ENCODE measurements at regions not wholly inside any gene's neighbourhood (a gene's known extent, or its start where the extent isn't known, plus 50 kb on each side); places are given as distances from the start of the nearest gene placed in this dataset.

DNA sequence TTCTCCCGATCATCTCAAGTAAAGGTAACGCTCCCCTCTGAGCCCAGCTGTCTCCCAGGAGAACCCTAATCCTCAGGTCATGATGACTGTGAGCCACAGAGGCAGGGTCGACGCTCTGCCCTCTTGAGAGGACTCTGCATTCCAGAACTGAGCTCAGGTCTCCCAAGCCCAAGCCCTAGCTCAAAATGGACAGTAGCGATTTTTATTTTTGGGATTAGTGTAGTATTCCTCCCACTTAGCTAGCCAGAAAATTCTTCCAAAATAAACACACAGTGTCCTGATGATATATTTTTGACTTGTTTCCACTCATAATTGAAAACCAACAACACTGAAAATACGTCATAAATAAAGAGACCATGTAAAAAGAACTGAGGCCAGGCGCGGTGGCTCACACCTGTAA lies 462.0 kb upstream of the MGMT start:
- TF ChIP-seq, protein P1, sequence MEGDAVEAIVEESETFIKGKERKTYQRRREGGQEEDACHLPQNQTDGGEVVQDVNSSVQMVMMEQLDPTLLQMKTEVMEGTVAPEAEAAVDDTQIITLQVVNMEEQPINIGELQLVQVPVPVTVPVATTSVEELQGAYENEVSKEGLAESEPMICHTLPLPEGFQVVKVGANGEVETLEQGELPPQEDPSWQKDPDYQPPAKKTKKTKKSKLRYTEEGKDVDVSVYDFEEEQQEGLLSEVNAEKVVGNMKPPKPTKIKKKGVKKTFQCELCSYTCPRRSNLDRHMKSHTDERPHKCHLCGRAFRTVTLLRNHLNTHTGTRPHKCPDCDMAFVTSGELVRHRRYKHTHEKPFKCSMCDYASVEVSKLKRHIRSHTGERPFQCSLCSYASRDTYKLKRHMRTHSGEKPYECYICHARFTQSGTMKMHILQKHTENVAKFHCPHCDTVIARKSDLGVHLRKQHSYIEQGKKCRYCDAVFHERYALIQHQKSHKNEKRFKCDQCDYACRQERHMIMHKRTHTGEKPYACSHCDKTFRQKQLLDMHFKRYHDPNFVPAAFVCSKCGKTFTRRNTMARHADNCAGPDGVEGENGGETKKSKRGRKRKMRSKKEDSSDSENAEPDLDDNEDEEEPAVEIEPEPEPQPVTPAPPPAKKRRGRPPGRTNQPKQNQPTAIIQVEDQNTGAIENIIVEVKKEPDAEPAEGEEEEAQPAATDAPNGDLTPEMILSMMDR (IDR thresholded peaks at IDR 0.05; ENCODE audit: borderline replicate concordance, insufficient read depth, low read depth, low read length): no peak
- H3K4me3 ChIP-seq (ENCODE audit: low read depth, low read length): no peak overlapping the region

DNA sequence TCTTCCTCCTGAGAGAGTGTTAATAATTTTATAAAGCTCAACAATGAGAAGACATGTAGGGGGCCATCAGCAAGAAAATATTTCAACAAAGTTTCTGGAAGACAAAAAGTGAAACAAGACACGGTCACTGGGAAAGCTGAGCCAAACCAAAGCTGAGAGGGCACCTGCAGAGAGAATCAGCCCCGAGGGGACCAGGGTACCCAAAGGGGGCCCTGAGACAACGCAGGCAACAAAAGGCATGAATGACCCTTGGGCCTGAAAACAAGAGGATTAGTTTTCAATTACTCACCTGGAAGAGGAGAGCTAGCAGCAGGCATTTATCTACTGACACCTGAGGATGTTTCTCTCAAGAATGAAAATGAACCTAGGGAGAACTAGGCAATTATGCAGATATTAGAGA lies 461.2 kb upstream of the MGMT start:
- TF ChIP-seq, protein P1 (IDR thresholded peaks at IDR 0.05; ENCODE audit: borderline replicate concordance, insufficient read depth, low read depth, low read length): no peak
- H3K4me3 ChIP-seq (ENCODE audit: low read depth, low read length): no peak overlapping the region

DNA sequence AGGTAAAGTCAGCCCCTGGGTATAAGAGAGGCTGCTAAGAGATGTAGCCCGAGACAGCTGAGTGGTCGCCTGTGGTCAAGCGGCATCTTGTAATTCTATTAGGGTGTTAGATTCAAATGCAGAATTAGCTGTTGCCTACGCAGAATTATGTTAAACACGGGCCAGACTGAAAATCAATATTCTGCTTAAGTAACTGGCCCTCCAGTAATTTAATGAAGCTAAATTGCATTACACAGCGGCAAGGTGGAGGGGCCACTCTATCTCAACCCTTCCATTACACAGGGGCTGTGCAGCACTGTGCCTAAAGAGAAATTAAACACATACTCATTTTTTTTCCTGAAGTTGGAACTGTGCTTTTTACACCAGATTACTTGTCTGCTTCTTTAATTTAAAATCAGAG lies 448.5 kb upstream of the MGMT start:
- TF ChIP-seq, protein P1 (IDR thresholded peaks at IDR 0.05; ENCODE audit: borderline replicate concordance, insufficient read depth, low read depth, low read length): no peak
- no peak overlapping the region for H3K4me3 ChIP-seq (ENCODE audit: low read depth, low read length)

DNA sequence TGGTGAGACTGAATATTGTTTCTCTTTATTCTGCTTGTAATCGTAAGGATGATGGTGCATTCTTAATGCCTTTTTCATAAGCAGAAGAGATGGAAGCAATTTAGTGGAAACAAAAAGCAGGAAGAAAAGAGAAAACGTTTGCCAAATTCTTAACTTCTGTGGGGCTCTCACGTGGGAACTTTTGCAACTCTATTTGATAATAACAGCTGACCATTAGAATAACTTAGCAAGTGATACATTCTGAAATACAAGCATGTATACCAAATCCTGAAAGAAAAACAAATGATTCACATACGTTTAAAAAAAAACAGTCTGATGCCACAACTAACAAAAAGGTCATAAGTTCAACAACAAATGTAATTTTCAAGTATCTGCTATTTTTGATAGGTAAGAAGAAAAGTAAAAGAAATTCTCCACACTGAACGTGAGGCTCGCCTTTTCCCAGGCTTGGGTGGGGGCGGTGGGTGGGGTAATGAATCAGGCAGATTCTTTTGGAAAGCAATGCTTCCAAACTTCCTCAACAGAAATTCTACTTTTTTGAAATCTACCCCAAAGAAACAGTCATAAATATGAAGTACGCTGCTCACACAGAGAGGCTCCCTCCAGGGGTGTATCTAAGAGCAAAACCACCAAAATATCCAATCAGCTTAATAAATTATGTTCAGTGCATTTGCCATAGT lies 446.2 kb upstream of the MGMT start:
- TF ChIP-seq, protein P1 (IDR thresholded peaks at IDR 0.05; ENCODE audit: borderline replicate concordance, insufficient read depth, low read depth, low read length): no peak
- no peak overlapping the region for H3K4me3 ChIP-seq (ENCODE audit: low read depth, low read length)

DNA sequence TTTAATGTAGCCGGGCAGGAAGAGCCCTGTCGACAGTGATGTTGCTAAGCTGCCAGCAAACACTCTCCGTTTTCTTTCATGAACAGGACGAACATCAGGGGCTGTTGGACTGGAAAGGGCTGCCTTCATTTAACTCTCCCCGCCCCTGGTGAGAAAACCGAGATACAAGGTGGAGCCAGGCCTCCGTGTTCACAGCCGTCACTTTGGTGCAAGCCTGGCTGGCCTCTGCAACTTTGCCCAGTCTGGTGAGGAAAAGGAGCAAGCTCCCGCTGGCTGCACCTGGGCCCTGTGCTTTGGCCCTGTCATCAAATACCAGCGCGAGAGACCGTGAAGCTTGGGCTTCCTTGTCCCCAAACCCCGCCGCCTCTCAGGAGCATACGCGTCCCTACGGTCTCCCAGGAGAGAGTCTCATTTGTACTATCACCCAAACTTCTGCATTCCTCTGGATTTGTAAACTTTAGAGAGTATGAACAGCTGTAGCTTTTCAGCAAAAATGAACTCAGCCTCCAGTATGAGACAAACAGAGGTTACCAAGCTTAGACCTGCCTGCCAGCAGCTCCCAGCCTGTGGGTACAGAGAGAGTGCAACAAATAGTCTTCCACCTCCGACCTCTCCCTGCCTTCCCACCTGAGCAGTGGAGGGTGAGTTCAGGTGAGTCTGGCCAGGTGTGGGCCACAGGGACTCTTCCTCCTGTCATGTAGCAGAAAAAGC lies 445.3 kb upstream of the MGMT start:
- no peak overlapping the region for H3K4me3 ChIP-seq (ENCODE audit: low read depth, low read length)
- TF ChIP-seq, protein P1 (IDR thresholded peaks at IDR 0.05; ENCODE audit: borderline replicate concordance, insufficient read depth, low read depth, low read length): no peak

DNA sequence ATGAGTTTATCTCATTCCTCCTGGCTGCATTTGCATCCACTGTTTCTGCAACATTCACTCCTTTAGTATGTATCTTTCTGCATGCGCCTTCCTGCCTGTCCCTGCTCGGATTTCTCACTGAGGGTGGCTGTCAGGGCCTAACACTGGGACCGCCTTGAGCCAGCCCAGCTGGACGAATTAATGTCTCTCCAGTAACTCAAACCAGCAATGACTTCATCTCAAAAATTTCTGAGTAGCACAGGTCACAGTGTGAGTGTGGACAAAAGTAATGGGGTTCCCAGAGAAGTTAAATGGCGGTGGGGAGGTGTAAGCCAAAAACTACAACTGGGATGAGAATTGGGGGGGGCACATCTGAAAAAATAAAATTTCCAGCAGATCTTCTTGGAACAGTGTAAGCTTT lies 444.0 kb upstream of the MGMT start:
- TF ChIP-seq, protein P1 (IDR thresholded peaks at IDR 0.05; ENCODE audit: borderline replicate concordance, insufficient read depth, low read depth, low read length): no peak
- H3K4me3 ChIP-seq (ENCODE audit: low read depth, low read length): no peak overlapping the region

DNA sequence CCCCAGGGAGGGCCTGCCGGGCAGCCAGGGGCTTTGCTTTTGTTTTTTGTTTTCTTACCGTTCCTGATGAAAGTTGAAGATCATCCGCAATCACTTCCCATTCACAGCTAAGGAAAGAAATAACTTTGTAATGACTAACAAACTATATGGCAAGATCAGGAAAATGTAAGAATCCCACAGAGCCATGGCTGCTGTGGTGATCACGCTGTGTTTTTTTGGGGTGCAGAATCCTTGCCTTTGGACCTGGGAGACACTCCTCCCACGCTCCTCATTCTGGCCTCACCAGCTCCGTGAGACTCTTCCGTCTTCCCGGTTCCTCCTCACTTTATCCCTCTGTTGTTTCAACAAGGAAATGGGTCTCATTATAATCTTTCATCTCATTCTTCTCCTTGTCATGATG lies 443.0 kb upstream of the MGMT start:
- no peak overlapping the region for H3K4me3 ChIP-seq (ENCODE audit: low read depth, low read length)
- TF ChIP-seq, protein P1 (IDR thresholded peaks at IDR 0.05; ENCODE audit: borderline replicate concordance, insufficient read depth, low read depth, low read length): no peak
